ENCODE measurements at regions not wholly inside any gene's neighbourhood (a gene's known extent, or its start where the extent isn't known, plus 50 kb on each side); places are given as distances from the start of the nearest gene placed in this dataset.

GRCh38 chr5:5009240-5009639 lies 130.9 kb upstream of the ADAMTS16 start:
- H3K9ac ChIP-seq (ENCODE audit: low read length): no peak overlapping the region
- no peaks in the 10 kb centered on the region for H3K27me3 ChIP-seq (replicated peaks in 1 of 4; ENCODE audit: control extremely low read depth in 1 of 4, control insufficient read depth in 3 of 4, insufficient read depth in 4 of 4, low read length in 3 of 4)
- H3K27ac Mint-ChIP-seq: no peak overlapping the region
- no peak overlapping the region for H3K27ac ChIP-seq (ENCODE audit: low read length in 2 of 2)
- ChIA-PET POLR2A (no interaction called here), CTCF (no interaction called here)
- no peak overlapping the region for H2AFZ ChIP-seq (ENCODE audit: insufficient read depth, low read depth, low read length, poor library complexity, severe bottlenecking)
- DNase-seq: no peak
- no peaks in the 10 kb centered on the region for H3K79me2 ChIP-seq (ENCODE audit: control insufficient read depth, insufficient read depth, low read length)
- no peaks in the 10 kb centered on the region for H4K20me1 ChIP-seq (ENCODE audit: control insufficient read depth, insufficient read depth, low read length, poor library complexity, severe bottlenecking)
- H3K4me3 Mint-ChIP-seq: no peak overlapping the region
- peaks cover 3% of the 10 kb centered on the region for H3K9me3 Mint-ChIP-seq (ENCODE audit: insufficient read depth)
- TF ChIP-seq CTCF (IDR thresholded peaks at IDR 0.05) (no peak), EZH2 (IDR thresholded peaks at IDR 0.05; ENCODE audit: borderline replicate concordance, insufficient read depth, low read depth, low read length, poor library complexity, severe bottlenecking) (no peak)
- H3K4me2 ChIP-seq (replicated peaks; ENCODE audit: low read depth, low read length, poor library complexity, severe bottlenecking): no peak overlapping the region
- no peaks in the 10 kb centered on the region for H3K36me3 ChIP-seq (replicated peaks in 1 of 2; ENCODE audit: control extremely low read depth in 1 of 2, control insufficient read depth in 1 of 2, extremely low read depth in 1 of 2, insufficient read depth in 2 of 2, low read length in 1 of 2)
- H3K27me3 Mint-ChIP-seq: no peaks in the 10 kb centered on the region
- peaks cover 0 to 3% (median 0%) of the 10 kb centered on the region in 3 donors for H3K9me3 ChIP-seq (ENCODE audit: control extremely low read depth in 1 of 3, control insufficient read depth in 2 of 3, insufficient read depth in 1 of 3, low read length in 2 of 3)
- 97% methylated on average over 4 of the region's 4 CpGs for WGBS (ENCODE audit: insufficient coverage)
- no peak overlapping the region for H3K4me3 ChIP-seq (ENCODE audit: control extremely low read depth in 1 of 5, extremely low read depth in 1 of 5, insufficient read depth in 1 of 5, low read depth in 2 of 5, low read length in 4 of 5)
- H3K4me1 Mint-ChIP-seq: no peaks in the 10 kb centered on the region
- intact Hi-C loops (cut with micrococcal nuclease): no loop called here
- H3K4me1 ChIP-seq (ENCODE audit: control insufficient read depth in 2 of 2, insufficient read depth in 2 of 2, low read length in 2 of 2): no peaks in the 10 kb centered on the region
- no peak for ATAC-seq (ENCODE audit: low read depth)

- Histone ChIP-seq H3K9ac (ENCODE audit: low read length) (no peak overlapping the region), H4K20me1 (ENCODE audit: control insufficient read depth, insufficient read depth, low read length, poor library complexity, severe bottlenecking) (no peaks in the 10 kb centered on the region), H2AFZ (ENCODE audit: insufficient read depth, low read depth, low read length, poor library complexity, severe bottlenecking) (no peak overlapping the region), H3K36me3 (replicated peaks in 1 of 2; ENCODE audit: control extremely low read depth in 1 of 2, control insufficient read depth in 1 of 2, extremely low read depth in 1 of 2, insufficient read depth in 2 of 2, low read length in 1 of 2) (no peaks in the 10 kb centered on the region), H3K4me3 (ENCODE audit: control extremely low read depth in 1 of 5, extremely low read depth in 1 of 5, insufficient read depth in 1 of 5, low read depth in 2 of 5, low read length in 4 of 5) (no peak overlapping the region), H3K4me1 (ENCODE audit: control insufficient read depth in 2 of 2, insufficient read depth in 2 of 2, low read length in 2 of 2) (no peaks in the 10 kb centered on the region), H3K9me3 (ENCODE audit: control extremely low read depth in 1 of 3, control insufficient read depth in 2 of 3, insufficient read depth in 1 of 3, low read length in 2 of 3) (peaks cover 0 to 3% (median 0%) of the 10 kb centered on the region in 3 donors), H3K27me3 (replicated peaks in 1 of 4; ENCODE audit: control extremely low read depth in 1 of 4, control insufficient read depth in 3 of 4, insufficient read depth in 4 of 4, low read length in 3 of 4) (no peaks in the 10 kb centered on the region), H3K27ac (ENCODE audit: low read length in 2 of 2) (no peak overlapping the region), H3K79me2 (ENCODE audit: control insufficient read depth, insufficient read depth, low read length) (no peaks in the 10 kb centered on the region), H3K4me2 (replicated peaks; ENCODE audit: low read depth, low read length, poor library complexity, severe bottlenecking) (no peak overlapping the region)
- Mint-ChIP-seq H3K4me1 (no peaks in the 10 kb centered on the region), H3K4me3 (no peak overlapping the region), H3K27ac (no peak overlapping the region), H3K27me3 (no peaks in the 10 kb centered on the region), H3K9me3 (ENCODE audit: insufficient read depth) (peaks cover 3% of the 10 kb centered on the region)
- CTCF ChIA-PET: no interaction called here
- TF ChIP-seq CTCF (IDR thresholded peaks at IDR 0.05): no peak
- no peak for TF ChIP-seq EZH2 (IDR thresholded peaks at IDR 0.05; ENCODE audit: borderline replicate concordance, insufficient read depth, low read depth, low read length, poor library complexity, severe bottlenecking)
- intact Hi-C loops (cut with micrococcal nuclease): no loop called here
- 100% methylated on average over 1 of the region's 4 CpGs for WGBS (ENCODE audit: insufficient coverage)
- no peak for ATAC-seq (ENCODE audit: low read depth)
- no peak for DNase-seq
- POLR2A ChIA-PET: no interaction called here
These were observed 129.0 kb upstream of the ADAMTS16 start for GRCh38 chr5:5011151-5011550.
